ENCODE measurements at regions not wholly inside any gene's neighbourhood (a gene's known extent, or its start where the extent isn't known, plus 50 kb on each side); places are given as distances from the start of the nearest gene placed in this dataset.
A peak's percentile ranks its signal among the peaks of the same experiment; 100 is the strongest.

DNA sequence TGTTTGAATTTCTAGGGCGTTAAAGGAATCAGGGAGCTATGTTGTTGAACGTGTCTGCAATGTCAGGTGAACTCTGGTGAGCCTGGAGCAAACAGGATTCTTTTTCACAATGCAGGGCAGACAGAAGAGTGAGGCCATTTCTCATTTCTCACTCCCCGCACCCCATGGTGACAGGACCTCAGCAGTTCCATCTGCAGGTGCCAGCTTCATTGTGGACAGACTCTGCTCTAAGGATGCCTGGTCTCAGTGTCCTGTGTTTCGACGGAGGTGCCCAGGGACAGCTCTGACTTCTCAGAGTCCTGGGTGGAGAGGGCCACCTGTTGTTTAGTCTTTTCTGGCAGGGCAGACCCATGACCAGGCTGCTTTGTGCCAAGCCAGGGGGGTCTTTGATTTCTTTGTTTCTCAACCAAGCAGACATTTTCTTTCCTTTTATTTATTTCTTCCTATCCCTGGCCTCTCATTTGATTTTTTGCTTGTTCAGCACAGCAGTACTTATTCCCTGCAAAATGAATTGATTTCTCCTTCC lies 201.5 kb downstream of the RNF144A start:
- WGBS, 2 experiments (ENCODE audit: low coverage in 1 of 2, low lambda C conversion rate in 2 of 2, missing lambda C conversion rate in 2 of 2), result 75 to 85% methylated on average over 5 of the region's 5 CpGs
- no peaks in the 10 kb centered on the region for H3K36me3 ChIP-seq (ENCODE audit: low read depth)
- H3K9ac ChIP-seq, result no peak overlapping the region
- no peak overlapping the region for H3K27ac ChIP-seq
- no peaks in the 10 kb centered on the region for H4K20me1 ChIP-seq (ENCODE audit: insufficient read depth)
- no peaks in the 10 kb centered on the region for H3K9me3 ChIP-seq (ENCODE audit: low read depth)
- no peak overlapping the region for H2AFZ ChIP-seq
- TF ChIP-seq EZH2phosphoT487 (IDR thresholded peaks at IDR 0.05; ENCODE audit: insufficient read depth, low read depth) (no peak), EZH2 (IDR thresholded peaks at IDR 0.05; ENCODE audit: insufficient read depth, poor library complexity, severe bottlenecking) (no peak)
- no peaks in the 10 kb centered on the region for H3K9me2 ChIP-seq (ENCODE audit: insufficient read depth)
- H3K4me3 ChIP-seq, result no peak overlapping the region
- no peaks in the 10 kb centered on the region for H3K79me2 ChIP-seq (ENCODE audit: insufficient read depth)
- no peaks in the 10 kb centered on the region for H3F3A ChIP-seq (ENCODE audit: insufficient read depth)
- no peaks in the 10 kb centered on the region for H3K27me3 ChIP-seq (replicated peaks; ENCODE audit: insufficient read depth)
- H3K4me2 ChIP-seq (ENCODE audit: unreplicated experiment), result no peak overlapping the region
- in situ Hi-C loops (cut with MboI), result loop anchor here (25.0 kb wide), 1 partner anchor 1569 kb away; the partner anchor contains the start of gene ID2
- no peaks in the 10 kb centered on the region for H3K4me1 ChIP-seq (ENCODE audit: insufficient read depth)
- DNase-seq, result no peak

DNA sequence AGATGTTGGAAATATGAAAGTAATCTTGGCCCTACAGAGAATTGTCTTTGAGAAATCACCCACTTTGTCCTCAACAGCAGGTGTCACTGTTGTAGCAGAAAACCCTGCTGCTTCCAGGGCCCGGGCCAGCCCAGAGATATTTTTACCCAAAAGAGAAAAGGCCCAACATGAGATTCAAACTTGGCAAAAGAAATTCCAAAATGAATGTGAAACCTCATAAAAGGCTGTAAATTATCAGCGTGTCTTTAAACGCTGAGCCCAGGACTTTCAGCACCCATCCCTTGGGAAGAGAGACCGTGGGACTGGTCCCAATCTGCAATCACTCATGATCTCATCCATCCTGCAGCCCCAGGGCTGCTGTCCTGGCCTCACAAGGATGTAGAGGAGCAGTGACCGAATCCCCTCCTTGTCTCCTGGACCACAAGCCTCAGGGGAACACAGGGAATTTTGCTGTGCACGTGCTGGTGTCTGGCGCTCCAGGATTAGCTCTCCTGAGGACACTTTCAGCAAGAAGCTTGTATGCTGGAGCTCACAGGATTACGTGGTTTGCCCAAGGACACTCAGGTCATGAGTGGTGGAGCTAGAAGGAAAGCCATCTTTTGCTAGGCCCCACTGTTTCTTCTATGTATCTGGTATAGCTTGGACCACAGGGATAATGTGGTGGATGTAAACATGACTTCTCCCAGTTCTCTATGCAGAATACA lies 202.1 kb downstream of the RNF144A start:
- Histone ChIP-seq H3K9ac (no peak overlapping the region), H3K79me2 (ENCODE audit: insufficient read depth) (no peaks in the 10 kb centered on the region), H3K9me3 (ENCODE audit: low read depth) (no peaks in the 10 kb centered on the region), H3K9me2 (ENCODE audit: insufficient read depth) (no peaks in the 10 kb centered on the region), H3K4me3 (no peak overlapping the region), H3F3A (ENCODE audit: insufficient read depth) (no peaks in the 10 kb centered on the region), H3K36me3 (ENCODE audit: low read depth) (no peaks in the 10 kb centered on the region), H3K4me1 (ENCODE audit: insufficient read depth) (no peaks in the 10 kb centered on the region), H4K20me1 (ENCODE audit: insufficient read depth) (no peaks in the 10 kb centered on the region), H3K4me2 (ENCODE audit: unreplicated experiment) (no peak overlapping the region), H3K27me3 (replicated peaks; ENCODE audit: insufficient read depth) (no peaks in the 10 kb centered on the region), H2AFZ (no peak overlapping the region), H3K27ac (no peak overlapping the region)
- peak; percentile 73 for DNase-seq
- TF ChIP-seq EZH2phosphoT487 (IDR thresholded peaks at IDR 0.05; ENCODE audit: insufficient read depth, low read depth) (no peak), EZH2 (IDR thresholded peaks at IDR 0.05; ENCODE audit: insufficient read depth, poor library complexity, severe bottlenecking) (no peak)
- 25 to 28% methylated on average over 8 of the region's 8 CpGs for WGBS, 2 experiments (ENCODE audit: low coverage in 1 of 2, low lambda C conversion rate in 2 of 2, missing lambda C conversion rate in 2 of 2)
- in situ Hi-C loops (cut with MboI), result loop anchor here (25.0 kb wide), 1 partner anchor 1568 kb away; the partner anchor contains the start of gene ID2

DNA sequence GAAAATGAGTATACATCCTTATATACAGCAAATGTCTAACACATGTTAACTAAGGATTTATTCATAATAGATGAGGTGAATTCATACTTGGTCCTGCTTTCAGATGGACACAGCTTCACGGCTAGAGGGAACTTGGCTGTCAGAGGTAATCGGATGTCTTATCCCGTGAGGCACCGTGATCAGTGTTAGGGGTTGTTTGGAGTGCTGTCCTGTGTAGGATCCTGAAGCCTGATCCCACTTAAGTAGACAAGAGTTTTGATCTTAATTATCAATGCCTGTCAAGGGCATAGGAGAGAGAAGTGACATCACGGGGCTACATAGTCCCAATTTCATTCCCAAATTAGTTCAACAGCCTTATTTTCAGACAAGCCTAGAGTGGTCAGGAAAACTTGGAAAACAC lies 204.6 kb downstream of the RNF144A start:
- in situ Hi-C loops (cut with MboI), result loop anchor here (25.0 kb wide), 1 partner anchor 1565 kb away; the partner anchor contains the start of gene ID2
- H3K36me3 ChIP-seq (ENCODE audit: low read depth), result no peaks in the 10 kb centered on the region

DNA sequence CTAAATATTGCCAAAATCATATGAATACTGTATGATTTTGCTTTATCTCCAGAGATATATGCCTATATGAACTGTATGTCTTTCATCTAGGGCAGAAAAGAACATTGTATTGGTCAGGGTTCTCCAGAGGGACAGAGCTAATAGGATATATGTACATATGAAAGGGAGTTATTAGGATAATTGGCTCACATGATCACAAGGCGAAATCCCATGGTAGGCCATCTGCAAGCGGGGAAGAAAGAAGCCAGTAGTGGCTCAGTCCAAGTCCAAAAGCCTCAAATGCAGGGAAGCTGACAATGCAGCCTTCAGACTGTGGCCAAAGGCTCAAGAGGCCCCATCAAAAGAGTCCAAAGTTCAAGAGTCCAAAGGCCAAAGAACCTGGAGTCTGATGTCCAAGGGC lies 209.9 kb downstream of the RNF144A start:
- no peak overlapping the region for H3K9ac ChIP-seq
- no peak overlapping the region for H3K4me3 ChIP-seq
- H3K4me1 ChIP-seq (ENCODE audit: insufficient read depth), result no peaks in the 10 kb centered on the region
- no peak overlapping the region for H3K27ac ChIP-seq
- no peak overlapping the region for H2AFZ ChIP-seq
- H4K20me1 ChIP-seq (ENCODE audit: insufficient read depth), result no peaks in the 10 kb centered on the region
- H3K9me3 ChIP-seq (ENCODE audit: low read depth), result no peaks in the 10 kb centered on the region
- no peaks in the 10 kb centered on the region for H3K79me2 ChIP-seq (ENCODE audit: insufficient read depth)
- H3F3A ChIP-seq (ENCODE audit: insufficient read depth), result no peaks in the 10 kb centered on the region
- no peak for DNase-seq
- in situ Hi-C loops (cut with MboI), result no loop called here
- 84 to 91% methylated on average over 2 of the region's 2 CpGs for WGBS, 2 experiments (ENCODE audit: low coverage in 1 of 2, low lambda C conversion rate in 2 of 2, missing lambda C conversion rate in 2 of 2)
- TF ChIP-seq EZH2 (IDR thresholded peaks at IDR 0.05; ENCODE audit: insufficient read depth, poor library complexity, severe bottlenecking) (no peak), EZH2phosphoT487 (IDR thresholded peaks at IDR 0.05; ENCODE audit: insufficient read depth, low read depth) (no peak)
- no peaks in the 10 kb centered on the region for H3K36me3 ChIP-seq (ENCODE audit: low read depth)
- no peaks in the 10 kb centered on the region for H3K27me3 ChIP-seq (replicated peaks; ENCODE audit: insufficient read depth)
- no peaks in the 10 kb centered on the region for H3K9me2 ChIP-seq (ENCODE audit: insufficient read depth)
- H3K4me2 ChIP-seq (ENCODE audit: unreplicated experiment), result no peak overlapping the region

More for the DNA sequence above, 204.6 kb downstream of the RNF144A start:
- Histone ChIP-seq H3K9ac (no peak overlapping the region), H3K79me2 (ENCODE audit: insufficient read depth) (no peaks in the 10 kb centered on the region), H3F3A (ENCODE audit: insufficient read depth) (no peaks in the 10 kb centered on the region), H3K4me1 (ENCODE audit: insufficient read depth) (no peaks in the 10 kb centered on the region), H2AFZ (no peak overlapping the region), H3K27me3 (replicated peaks; ENCODE audit: insufficient read depth) (no peaks in the 10 kb centered on the region), H3K9me2 (ENCODE audit: insufficient read depth) (no peaks in the 10 kb centered on the region), H3K4me2 (ENCODE audit: unreplicated experiment) (no peak overlapping the region), H3K27ac (no peak overlapping the region), H4K20me1 (ENCODE audit: insufficient read depth) (no peaks in the 10 kb centered on the region), H3K4me3 (no peak overlapping the region), H3K9me3 (ENCODE audit: low read depth) (no peaks in the 10 kb centered on the region)
- WGBS, 2 experiments (ENCODE audit: low coverage in 1 of 2, low lambda C conversion rate in 2 of 2, missing lambda C conversion rate in 2 of 2), result 90 to 97% methylated on average over 5 of the region's 5 CpGs
- no peak for DNase-seq
- TF ChIP-seq EZH2 (IDR thresholded peaks at IDR 0.05; ENCODE audit: insufficient read depth, poor library complexity, severe bottlenecking) (no peak), EZH2phosphoT487 (IDR thresholded peaks at IDR 0.05; ENCODE audit: insufficient read depth, low read depth) (no peak)

Measured in GM23248 (cell line).